ENCODE measurements at regions not wholly inside any gene's neighbourhood (a gene's known extent, or its start where the extent isn't known, plus 50 kb on each side); places are given as distances from the start of the nearest gene placed in this dataset.
"Not testable (repeated sequence)": the region's sequence is repeated elsewhere in the genome, so short reads cannot be mapped to it uniquely, and the experiment has no call there.

- H3K27me3 ChIP-seq: no peaks in the 10 kb centered on the region
- H3K36me3 ChIP-seq: no peaks in the 10 kb centered on the region
- H3K9me3 ChIP-seq: no peaks in the 10 kb centered on the region
- no peak for DNase-seq
- TF ChIP-seq CTCF (IDR thresholded peaks at IDR 0.05; ENCODE audit: low read depth, low read length): no peak
- H3K4me3 ChIP-seq (ENCODE audit: low read depth, low read length): no peak overlapping the region
- H3K4me1 ChIP-seq: no peaks in the 10 kb centered on the region
Measured at GRCh38 chr5:32866138-32866537, 155.0 kb downstream of the NPR3 start.

- H3K36me3 ChIP-seq: no peaks in the 10 kb centered on the region
Measured at GRCh38 chr5:32869216-32869615, 158.1 kb downstream of the NPR3 start.

GRCh38 chr5:32876791-32877190, 165.7 kb downstream of the NPR3 start:
- no peak for TF ChIP-seq CTCF (IDR thresholded peaks at IDR 0.05; ENCODE audit: low read depth, low read length)
- no peaks in the 10 kb centered on the region for H3K27me3 ChIP-seq
- H3K4me3 ChIP-seq (ENCODE audit: low read depth, low read length): no peak overlapping the region
- no peak for DNase-seq
- H3K9me3 ChIP-seq: no peaks in the 10 kb centered on the region; the same call in 1 of the 2 replicates
- no peaks in the 10 kb centered on the region for H3K36me3 ChIP-seq
- no peaks in the 10 kb centered on the region for H3K4me1 ChIP-seq

More at GRCh38 chr5:32869216-32869615, 158.1 kb downstream of the NPR3 start:
- H3K4me1 ChIP-seq: no peaks in the 10 kb centered on the region
- no peaks in the 10 kb centered on the region; the same call in 1 of the 2 replicates for H3K9me3 ChIP-seq
- no peak overlapping the region for H3K4me3 ChIP-seq (ENCODE audit: low read depth, low read length)
- no peak for TF ChIP-seq CTCF (IDR thresholded peaks at IDR 0.05; ENCODE audit: low read depth, low read length)
- no peak for DNase-seq
- H3K27me3 ChIP-seq: no peaks in the 10 kb centered on the region

- H3K27me3 ChIP-seq; H3K36me3 ChIP-seq; H3K4me3 ChIP-seq (ENCODE audit: low read depth, low read length); H3K4me1 ChIP-seq; H3K9me3 ChIP-seq; DNase-seq: not testable (repeated sequence)
Measured at GRCh38 chr5:32879364-32879763, 168.2 kb downstream of the NPR3 start.

GRCh38 chr5:32880796-32881195, 169.7 kb downstream of the NPR3 start:
- Histone ChIP-seq H3K4me3 (ENCODE audit: low read depth, low read length) (no peak overlapping the region), H3K9me3 (no peaks in the 10 kb centered on the region), H3K27me3 (no peaks in the 10 kb centered on the region), H3K4me1 (no peaks in the 10 kb centered on the region), H3K36me3 (no peaks in the 10 kb centered on the region)
- no peak for DNase-seq
- no peak for TF ChIP-seq CTCF (IDR thresholded peaks at IDR 0.05; ENCODE audit: low read depth, low read length)

- TF ChIP-seq CTCF (IDR thresholded peaks at IDR 0.05; ENCODE audit: low read depth, low read length): no peak
- no peaks in the 10 kb centered on the region for H3K4me1 ChIP-seq
- DNase-seq: no peak
Measured at GRCh38 chr5:32887390-32887789, 176.3 kb downstream of the NPR3 start.

GRCh38 chr5:32889078-32889477, 178.0 kb downstream of the NPR3 start:
- H3K9me3 ChIP-seq: no peaks in the 10 kb centered on the region
- H3K4me1 ChIP-seq: no peaks in the 10 kb centered on the region
- H3K4me3 ChIP-seq (ENCODE audit: low read depth, low read length): no peak overlapping the region
- no peak for TF ChIP-seq CTCF (IDR thresholded peaks at IDR 0.05; ENCODE audit: low read depth, low read length)
- no peaks in the 10 kb centered on the region for H3K36me3 ChIP-seq
- no peak for DNase-seq
- H3K27me3 ChIP-seq: no peaks in the 10 kb centered on the region

More at GRCh38 chr5:32887390-32887789, 176.3 kb downstream of the NPR3 start:
- Histone ChIP-seq H3K36me3 (no peaks in the 10 kb centered on the region), H3K4me3 (ENCODE audit: low read depth, low read length) (no peak overlapping the region), H3K27me3 (no peaks in the 10 kb centered on the region), H3K9me3 (no peaks in the 10 kb centered on the region)
